GM10266 (cell line): ENCODE measurements at regions not wholly inside any gene's neighbourhood (a gene's known extent, or its start where the extent isn't known, plus 50 kb on each side); places are given as distances from the start of the nearest gene placed in this dataset.
"Not testable (repeated sequence)": the region's sequence is repeated elsewhere in the genome, so short reads cannot be mapped to it uniquely, and the experiment has no call there.

Source experiments
- DNase-seq: peaks from one replicate; pipeline ENCODE4 v3.0.0; 2012; ENCODE audit errors: extremely low spot score
- TF ChIP-seq, protein P1 (sequence below): IDR thresholded peaks from 2 replicates; pipeline ENCODE4 v1.5.1; 2012; ENCODE audit warnings: mild to moderate bottlenecking, low read depth; ENCODE audit not compliant: control insufficient read depth, insufficient read depth; ENCODE audit errors: missing control alignments

DNA sequence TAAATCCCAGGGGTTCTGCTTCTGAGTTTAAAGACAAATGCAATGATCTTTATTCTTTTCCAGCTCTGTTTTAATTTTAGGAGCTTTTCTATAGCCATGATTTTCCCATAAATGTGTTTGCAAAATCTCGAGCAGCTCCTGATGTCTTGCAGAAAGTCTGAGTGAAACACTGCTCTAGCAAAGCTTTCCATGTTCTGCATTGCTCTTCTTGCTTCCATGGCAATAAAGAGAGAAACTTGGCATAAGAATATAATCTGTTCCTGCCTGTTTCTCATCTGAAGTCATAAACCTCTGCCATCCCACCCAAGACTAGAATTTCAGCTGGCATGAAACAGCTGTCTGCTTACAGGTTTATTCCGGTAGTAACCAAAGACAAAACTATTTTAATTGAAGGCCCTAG lies 254.5 kb downstream of the SPRY1 start:
- TF ChIP-seq, protein P1, sequence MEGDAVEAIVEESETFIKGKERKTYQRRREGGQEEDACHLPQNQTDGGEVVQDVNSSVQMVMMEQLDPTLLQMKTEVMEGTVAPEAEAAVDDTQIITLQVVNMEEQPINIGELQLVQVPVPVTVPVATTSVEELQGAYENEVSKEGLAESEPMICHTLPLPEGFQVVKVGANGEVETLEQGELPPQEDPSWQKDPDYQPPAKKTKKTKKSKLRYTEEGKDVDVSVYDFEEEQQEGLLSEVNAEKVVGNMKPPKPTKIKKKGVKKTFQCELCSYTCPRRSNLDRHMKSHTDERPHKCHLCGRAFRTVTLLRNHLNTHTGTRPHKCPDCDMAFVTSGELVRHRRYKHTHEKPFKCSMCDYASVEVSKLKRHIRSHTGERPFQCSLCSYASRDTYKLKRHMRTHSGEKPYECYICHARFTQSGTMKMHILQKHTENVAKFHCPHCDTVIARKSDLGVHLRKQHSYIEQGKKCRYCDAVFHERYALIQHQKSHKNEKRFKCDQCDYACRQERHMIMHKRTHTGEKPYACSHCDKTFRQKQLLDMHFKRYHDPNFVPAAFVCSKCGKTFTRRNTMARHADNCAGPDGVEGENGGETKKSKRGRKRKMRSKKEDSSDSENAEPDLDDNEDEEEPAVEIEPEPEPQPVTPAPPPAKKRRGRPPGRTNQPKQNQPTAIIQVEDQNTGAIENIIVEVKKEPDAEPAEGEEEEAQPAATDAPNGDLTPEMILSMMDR: no peak
- DNase-seq: no peak

DNA sequence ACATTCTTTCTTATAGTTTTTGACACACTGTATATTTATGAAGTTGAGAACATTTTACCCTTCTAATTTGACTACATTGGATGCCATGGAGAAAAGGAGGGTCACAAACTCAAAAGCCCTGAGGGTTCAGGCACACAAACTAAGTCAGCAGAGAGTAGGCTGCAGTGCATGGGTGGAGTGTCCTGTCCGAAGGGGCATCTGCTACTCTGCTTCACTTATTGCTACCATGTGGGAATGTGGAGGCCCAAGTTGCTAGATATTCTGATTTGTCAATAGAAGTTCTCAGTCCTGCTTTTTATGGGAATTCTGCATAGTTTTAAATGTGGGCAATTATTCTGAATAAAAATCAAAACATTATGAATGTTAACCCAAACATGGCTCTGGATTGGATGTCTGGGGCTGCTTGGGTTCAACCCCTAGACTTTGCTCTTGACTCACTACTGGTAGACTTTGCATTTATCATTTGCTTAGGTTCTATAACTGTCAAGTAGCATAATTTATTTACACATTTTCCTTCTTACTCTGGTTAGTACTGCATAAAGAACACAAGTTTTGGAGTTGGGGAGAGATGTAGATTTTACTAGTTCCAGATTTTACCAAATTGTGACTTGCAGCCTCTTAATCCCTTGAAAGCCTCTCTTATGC lies 255.1 kb downstream of the SPRY1 start:
- no peak for DNase-seq
- TF ChIP-seq, protein P1: no peak

DNA sequence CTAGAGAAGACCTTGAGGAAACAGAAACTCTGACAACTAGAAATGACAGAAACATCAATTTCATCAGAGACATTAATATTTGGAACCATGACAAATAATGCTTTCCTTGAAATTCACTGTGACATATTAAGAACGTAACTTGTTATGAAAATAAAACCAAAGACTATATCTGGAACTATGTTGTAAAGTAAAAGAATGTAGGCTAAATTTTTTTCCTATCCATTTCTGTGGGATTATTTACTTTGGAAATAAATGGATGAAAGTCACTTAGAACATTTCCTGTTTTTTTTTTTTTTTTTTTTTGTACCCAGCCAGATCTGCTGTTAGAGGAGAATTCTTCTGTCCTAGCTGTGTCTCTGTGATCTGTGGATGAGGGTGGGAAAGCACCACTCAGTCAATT lies 255.9 kb downstream of the SPRY1 start:
- TF ChIP-seq, protein P1: no peak
- DNase-seq: no peak

DNA sequence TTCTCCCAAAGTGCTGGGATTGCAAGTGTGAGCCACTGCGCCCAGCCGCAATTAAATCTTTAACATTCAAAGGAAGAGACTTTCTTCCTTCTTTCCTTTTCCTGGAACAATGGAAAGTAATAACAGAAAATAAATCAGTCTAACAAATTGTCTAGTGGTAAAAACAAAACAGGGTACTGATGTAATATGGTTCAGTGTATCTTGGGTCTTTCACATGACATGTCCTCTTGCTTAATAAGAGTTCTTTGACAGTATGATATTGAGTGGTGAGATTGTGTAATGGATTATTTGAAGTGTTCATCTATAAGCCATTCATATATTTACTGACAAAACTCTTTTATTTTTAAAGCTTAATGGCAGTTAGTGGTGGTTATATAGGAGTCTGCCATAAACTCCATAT lies 256.6 kb downstream of the SPRY1 start:
- DNase-seq: no peak
- TF ChIP-seq, protein P1: no peak

DNA sequence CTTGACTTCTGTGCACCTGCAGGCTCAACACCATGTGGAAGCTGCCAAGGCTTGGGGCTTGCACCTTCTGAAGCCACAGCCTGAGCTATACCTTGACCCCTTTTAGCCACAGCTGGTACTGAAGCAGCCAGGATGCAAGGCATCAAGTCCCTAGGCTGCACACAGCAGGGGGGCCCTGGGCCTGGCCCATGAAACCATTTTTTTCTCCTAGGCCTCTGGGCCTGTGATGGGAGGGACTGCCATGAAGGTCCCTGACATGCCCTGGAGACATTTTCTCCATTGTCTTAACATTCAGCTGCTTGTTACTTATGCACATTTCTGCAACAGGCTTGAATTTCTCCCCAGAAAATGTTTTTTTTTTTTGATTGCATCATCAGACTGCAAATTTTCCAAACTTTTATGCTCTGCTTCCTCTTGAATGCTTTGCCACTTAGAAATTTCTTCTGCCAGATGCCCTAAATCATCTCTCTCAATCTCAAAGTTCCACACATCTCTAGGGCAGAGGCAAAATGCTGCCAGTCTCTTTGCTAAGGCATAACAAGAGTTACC lies 260.2 kb downstream of the SPRY1 start:
- DNase-seq: not testable (repeated sequence)

DNA sequence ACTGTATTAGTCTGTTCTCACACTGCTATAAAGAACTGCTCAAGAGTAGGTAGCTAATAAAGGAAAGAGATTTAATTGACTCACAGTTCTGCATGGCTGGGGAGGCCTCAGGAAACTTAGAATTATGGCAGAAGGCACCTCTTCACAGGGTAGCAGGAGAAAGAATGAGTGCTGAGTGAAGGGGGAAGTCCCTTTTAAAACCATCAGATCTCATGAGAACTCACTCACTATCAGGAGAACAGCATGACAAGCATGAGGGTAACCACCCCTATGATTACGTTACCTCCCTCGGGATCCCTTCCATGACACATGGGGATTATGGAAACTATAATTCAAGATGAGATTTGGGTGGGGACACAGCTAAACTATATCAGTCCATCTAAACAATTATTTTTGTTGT lies 261.0 kb downstream of the SPRY1 start:
- DNase-seq: not testable (repeated sequence)

DNA sequence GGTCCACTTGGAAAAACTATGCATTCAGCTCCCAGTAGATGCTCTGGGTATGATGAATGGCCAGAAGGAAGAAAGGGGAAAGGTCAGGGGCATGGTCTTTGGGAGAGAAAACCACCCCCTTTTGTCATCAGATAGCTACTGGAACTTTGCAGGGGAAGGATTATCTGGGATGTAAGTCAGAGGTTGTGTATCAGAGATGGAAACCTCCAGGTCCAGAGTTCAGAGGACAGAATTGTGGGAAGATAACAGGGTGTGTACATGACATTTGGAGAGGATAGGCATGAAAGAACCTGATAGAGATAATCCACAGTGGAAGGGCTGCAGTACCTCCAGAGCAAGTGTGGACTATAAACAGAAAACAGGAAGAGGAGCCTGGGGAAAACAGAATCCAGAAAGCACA lies 262.7 kb downstream of the SPRY1 start:
- no peak for DNase-seq
- TF ChIP-seq, protein P1: no peak

DNA sequence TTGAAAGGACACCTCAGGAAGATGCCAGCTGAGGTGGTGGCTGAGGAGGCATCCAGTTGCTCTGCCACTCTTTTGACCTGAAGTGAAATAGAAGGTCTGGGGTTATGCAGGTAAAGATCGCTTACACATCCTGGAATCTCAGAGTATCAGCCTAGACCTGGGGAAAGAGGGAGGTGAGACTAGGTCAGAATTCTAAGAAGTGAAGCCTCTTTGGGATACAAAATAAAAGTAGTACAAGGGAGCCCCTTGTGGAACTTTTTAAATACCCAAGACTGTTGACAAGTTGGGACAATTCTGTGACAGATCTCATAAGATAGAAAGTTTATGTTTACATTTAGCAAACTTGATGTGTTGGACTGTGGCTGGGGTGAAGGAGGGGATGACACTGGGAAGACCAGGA lies 263.1 kb downstream of the SPRY1 start:
- DNase-seq: no peak

More for the DNA sequence above, 263.1 kb downstream of the SPRY1 start:
- TF ChIP-seq, protein P1: peak; percentile 27
